ENCODE measurements at regions not wholly inside any gene's neighbourhood (a gene's known extent, or its start where the extent isn't known, plus 50 kb on each side); places are given as distances from the start of the nearest gene placed in this dataset.

- Histone ChIP-seq H3K4me3 (no peak overlapping the region), H3K4me1 (no peaks in the 10 kb centered on the region), H3K9me3 (no peaks in the 10 kb centered on the region), H3K27ac (no peak overlapping the region), H3K36me3 (no peaks in the 10 kb centered on the region), H3K27me3 (no peaks in the 10 kb centered on the region)
- no peak for DNase-seq
- TF ChIP-seq CTCF (IDR thresholded peaks at IDR 0.05): no peak
- TF ChIP-seq POLR2A (IDR thresholded peaks at IDR 0.05): no peak
- intact Hi-C loops (cut with DNase I; ENCODE audit: low total_unique reads): no loop called here
These were observed 74.9 kb upstream of the SELENOP start for GRCh38 chr5:42886635-42887034.

- no peak overlapping the region for H3K27ac ChIP-seq
- H3K36me3 ChIP-seq: no peaks in the 10 kb centered on the region
- no peaks in the 10 kb centered on the region for H3K9me3 ChIP-seq
- no peaks in the 10 kb centered on the region for H3K4me1 ChIP-seq
- H3K4me3 ChIP-seq: no peak overlapping the region
- no peaks in the 10 kb centered on the region for H3K27me3 ChIP-seq
- no peak for DNase-seq
- TF ChIP-seq POLR2A (IDR thresholded peaks at IDR 0.05) (no peak), CTCF (IDR thresholded peaks at IDR 0.05) (no peak)
- intact Hi-C loops (cut with DNase I; ENCODE audit: low total_unique reads): no loop called here
These were observed 72.6 kb upstream of the SELENOP start for GRCh38 chr5:42884326-42884725.

GRCh38 chr5:42881416-42882117, 69.9 kb upstream of the SELENOP start:
- Histone ChIP-seq H3K27ac (peak overlapping the region in 1 of 2 donors; percentile 15), H3K36me3 (no peaks in the 10 kb centered on the region), H3K4me1 (no peaks in the 10 kb centered on the region), H3K4me3 (no peak overlapping the region), H3K9me3 (no peaks in the 10 kb centered on the region), H3K27me3 (no peaks in the 10 kb centered on the region)
- TF ChIP-seq POLR2A (IDR thresholded peaks at IDR 0.05) (no peak), CTCF (IDR thresholded peaks at IDR 0.05) (no peak)
- intact Hi-C loops (cut with DNase I; ENCODE audit: low total_unique reads): no loop called here
- DNase-seq: no peak

GRCh38 chr5:42880496-42881150, 68.9 kb upstream of the SELENOP start:
- H3K27me3 ChIP-seq: no peaks in the 10 kb centered on the region
- DNase-seq: no peak
- H3K36me3 ChIP-seq: no peaks in the 10 kb centered on the region
- H3K4me1 ChIP-seq: no peaks in the 10 kb centered on the region
- H3K27ac ChIP-seq: no peak overlapping the region
- intact Hi-C loops (cut with DNase I; ENCODE audit: low total_unique reads): no loop called here
- no peaks in the 10 kb centered on the region for H3K9me3 ChIP-seq
- H3K4me3 ChIP-seq: no peak overlapping the region
- TF ChIP-seq CTCF (IDR thresholded peaks at IDR 0.05): no peak
- no peak for TF ChIP-seq POLR2A (IDR thresholded peaks at IDR 0.05)

GRCh38 chr5:42879291-42879690, 67.6 kb upstream of the SELENOP start:
- intact Hi-C loops (cut with DNase I; ENCODE audit: low total_unique reads): no loop called here
- Histone ChIP-seq H3K27me3 (no peaks in the 10 kb centered on the region), H3K4me1 (no peaks in the 10 kb centered on the region), H3K4me3 (no peak overlapping the region), H3K9me3 (no peaks in the 10 kb centered on the region), H3K27ac (no peak overlapping the region), H3K36me3 (no peaks in the 10 kb centered on the region)
- TF ChIP-seq CTCF (IDR thresholded peaks at IDR 0.05) (no peak), POLR2A (IDR thresholded peaks at IDR 0.05) (no peak)
- no peak for DNase-seq

Data from uterus (tissue), 3 donors.